Stimulated activated CD4-positive, alpha-beta T cell treated with anti-CD3 and anti-CD28 coated beads, Interleukin-2, amount 100 ng/mL, for 48 hours (primary cell): ENCODE measurements at regions not wholly inside any gene's neighbourhood (a gene's known extent, or its start where the extent isn't known, plus 50 kb on each side); places are given as distances from the start of the nearest gene placed in this dataset.
A peak's percentile ranks its signal among the peaks of the same experiment; 100 is the strongest.
"Not testable (repeated sequence)": the region's sequence is repeated elsewhere in the genome, so short reads cannot be mapped to it uniquely, and the experiment has no call there.

Source experiments
- DNase-seq, 2 donors: peaks; one replicate each; pipeline ENCODE4 v3.0.0-alpha.2; 2020

DNA sequence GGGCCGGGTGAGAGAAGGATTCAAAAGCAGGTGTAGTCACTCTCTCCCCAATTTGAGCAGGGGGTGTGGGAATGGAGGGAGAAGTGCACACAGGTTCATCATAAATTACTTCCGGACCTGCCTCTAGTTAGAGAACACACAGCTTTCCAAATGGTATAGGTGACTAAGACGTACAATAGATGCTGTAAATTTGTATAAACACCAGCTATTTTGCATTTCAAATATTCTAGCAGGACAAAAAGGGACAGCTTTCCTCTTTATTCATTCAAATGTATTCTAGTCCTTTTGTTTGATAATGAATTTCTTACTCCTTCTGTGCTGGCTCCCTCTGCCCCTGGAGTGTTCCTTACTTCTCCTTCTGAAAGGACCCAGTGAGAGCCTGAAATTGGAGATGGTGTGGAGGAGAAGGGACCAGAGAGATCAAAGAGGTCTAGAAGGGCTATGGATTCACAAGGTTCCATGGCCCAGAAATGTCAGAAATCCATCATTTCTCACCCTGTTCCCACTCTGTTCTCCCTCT lies 53.2 kb upstream of the SH3BP4 start:
- no peak for DNase-seq

DNA sequence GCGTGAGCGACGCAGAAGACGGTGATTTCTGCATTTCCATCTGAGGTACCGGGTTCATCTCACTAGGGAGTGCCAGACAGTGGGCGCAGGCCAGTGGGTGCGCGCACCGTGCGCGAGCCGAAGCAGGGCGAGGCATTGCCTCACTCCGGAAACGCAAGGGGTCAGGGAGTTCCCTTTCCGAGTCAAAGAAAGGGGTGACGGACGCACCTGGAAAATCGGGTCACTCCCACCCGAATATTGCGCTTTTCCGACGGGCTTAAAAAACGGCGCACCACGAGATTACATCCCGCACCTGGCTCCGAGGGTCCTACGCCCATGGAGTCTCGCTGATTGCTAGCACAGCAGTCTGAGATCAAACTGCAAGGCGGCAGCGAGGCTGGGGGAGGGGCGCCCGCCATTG lies 63.4 kb upstream of the SH3BP4 start:
- not testable (repeated sequence) for DNase-seq

DNA sequence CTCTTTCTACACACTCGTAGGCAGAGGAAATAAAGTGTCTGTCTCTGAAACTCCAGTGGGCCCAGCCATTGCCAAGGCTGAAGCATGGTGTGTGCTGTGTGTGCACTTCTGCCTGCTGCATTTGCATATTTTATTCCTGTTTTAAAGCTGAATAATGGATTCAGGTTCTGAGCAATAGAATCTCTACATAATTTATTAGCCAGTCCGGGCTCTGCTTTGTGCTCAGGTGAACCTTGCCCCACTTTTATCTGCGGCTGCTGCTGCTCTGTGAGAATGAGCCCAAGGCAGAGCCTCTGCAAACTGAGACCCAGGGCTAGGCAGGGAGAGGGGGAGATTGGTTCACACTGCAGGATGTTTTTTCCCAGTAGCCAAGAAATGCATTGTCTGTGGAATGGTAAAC lies 64.6 kb upstream of the SH3BP4 start:
- DNase-seq: no peak

DNA sequence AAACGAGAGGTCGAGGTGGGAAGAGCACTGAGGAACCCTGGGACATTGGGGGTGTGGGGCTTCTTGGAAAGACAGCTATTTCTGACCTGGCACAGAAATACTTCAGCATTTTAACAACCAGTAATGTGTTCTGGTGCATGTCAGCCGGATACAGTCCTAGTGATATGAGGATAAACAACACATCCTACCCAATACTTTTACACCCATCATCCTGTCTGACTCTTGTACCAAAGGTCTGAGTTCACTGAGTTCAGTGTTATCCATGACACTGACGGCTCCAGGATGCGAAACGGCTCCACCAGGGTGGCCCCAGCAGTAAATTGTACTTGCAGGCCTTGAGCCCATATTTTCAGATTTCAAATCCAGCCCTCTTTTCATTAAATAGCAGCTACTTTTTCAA lies 65.9 kb upstream of the SH3BP4 start:
- no peak for DNase-seq

DNA sequence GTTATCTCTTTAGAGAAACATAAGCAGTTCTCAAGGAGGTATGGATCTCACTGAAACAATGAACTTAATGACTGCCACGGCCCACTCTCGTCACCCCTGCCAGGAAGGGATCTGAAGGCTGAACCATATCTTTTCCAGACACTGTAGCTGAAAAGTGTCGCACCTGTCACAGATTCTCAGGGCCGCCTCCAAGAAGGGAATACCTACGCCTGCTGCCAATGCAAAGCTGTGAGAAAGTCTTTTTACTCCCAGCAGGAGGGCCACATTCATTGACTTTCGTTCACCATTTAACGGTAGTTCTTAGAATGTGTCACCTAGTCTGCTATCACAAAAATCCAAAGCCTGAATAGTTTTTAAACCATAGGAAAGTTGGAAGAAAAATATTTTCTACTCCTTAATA lies 66.7 kb upstream of the SH3BP4 start:
- DNase-seq: no peak

DNA sequence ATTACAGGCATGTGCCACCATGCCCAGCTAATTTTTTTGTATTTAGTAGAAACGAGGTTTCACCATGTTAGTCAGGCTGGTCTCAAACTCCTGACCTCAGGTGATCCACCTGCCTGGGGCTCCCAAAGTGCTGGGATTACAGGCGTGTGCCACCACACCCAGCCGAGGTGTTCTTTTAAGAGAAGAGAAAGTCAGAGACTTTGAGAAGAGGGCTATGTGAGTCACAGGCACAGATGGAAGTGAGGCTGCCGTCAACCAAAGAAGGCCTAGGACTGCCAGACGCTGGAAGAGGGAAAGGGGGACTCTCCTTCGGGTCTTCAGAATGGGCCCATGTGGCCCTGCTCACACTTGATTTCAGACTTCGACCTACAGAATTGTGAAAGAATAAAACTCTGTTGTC lies 67.2 kb upstream of the SH3BP4 start:
- no peak for DNase-seq

DNA sequence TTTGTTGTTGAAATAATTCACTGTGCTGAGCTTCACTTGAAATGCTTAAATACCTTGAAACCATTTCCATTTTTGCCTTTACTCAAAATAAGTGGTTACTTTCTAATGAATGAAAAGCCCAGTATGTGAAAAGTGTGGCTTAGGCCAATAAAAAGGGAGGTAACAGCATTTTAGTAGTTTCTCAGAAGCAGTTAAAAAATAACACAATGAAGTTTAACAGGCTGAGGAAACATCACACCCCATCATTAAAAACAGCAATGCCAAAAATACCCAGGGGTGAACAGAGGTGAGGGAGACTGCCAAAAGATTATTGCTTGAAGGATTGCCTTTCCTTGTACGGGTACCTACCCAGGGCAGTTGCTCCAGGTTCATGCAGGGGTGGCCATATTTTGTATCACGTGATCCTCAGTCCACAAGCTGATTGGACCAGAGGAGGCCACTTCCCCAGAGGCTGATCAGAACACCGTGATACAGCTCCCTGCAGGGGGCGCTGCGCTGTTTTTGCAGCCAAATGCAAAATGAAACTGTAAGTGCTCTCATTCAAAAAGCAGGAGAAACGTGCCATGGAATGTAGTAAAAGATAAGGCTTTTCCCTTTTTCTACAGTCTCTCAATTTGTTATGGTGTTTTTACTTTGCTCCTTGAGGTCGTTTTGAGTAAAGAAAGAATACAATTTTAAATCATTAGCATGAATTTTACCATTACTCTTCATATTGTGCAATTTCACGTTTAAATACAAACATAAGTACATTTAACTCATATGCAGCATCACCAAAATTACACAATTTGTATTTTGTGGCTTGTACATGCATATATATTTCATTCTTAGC lies 70.2 kb upstream of the SH3BP4 start:
- peak; percentile 48 to 57 for DNase-seq

DNA sequence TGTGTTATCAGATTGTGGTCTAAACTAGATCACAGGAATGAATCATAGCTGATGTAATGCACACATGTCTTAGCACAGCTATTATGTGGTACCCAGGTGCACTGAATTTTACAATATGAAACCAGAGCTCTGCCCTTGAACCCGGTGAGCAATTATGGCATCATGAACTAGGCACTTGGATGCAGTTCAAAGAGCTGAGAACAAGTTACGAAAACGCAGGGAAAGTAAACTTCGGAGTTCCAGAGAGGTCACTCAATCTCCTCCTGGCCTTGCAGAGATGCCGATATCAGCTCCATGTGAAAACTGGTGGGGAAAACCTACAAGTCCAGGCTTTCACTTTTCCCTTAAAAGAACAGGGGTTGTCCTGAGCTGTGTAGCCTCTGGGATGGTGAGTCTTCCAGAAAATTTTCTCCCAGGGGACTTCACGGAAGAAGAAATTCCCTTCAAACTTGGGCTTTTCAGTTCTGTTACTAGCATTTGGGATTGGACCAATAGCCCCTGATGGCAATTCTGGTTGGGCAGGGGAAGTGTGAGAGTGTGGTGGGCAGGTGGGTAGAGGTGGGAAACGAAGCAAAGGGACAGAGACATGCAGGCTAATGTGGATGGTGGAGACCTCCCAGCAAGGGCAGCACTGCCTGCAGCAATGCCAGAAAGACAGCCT lies 71.1 kb upstream of the SH3BP4 start:
- DNase-seq: no peak

DNA sequence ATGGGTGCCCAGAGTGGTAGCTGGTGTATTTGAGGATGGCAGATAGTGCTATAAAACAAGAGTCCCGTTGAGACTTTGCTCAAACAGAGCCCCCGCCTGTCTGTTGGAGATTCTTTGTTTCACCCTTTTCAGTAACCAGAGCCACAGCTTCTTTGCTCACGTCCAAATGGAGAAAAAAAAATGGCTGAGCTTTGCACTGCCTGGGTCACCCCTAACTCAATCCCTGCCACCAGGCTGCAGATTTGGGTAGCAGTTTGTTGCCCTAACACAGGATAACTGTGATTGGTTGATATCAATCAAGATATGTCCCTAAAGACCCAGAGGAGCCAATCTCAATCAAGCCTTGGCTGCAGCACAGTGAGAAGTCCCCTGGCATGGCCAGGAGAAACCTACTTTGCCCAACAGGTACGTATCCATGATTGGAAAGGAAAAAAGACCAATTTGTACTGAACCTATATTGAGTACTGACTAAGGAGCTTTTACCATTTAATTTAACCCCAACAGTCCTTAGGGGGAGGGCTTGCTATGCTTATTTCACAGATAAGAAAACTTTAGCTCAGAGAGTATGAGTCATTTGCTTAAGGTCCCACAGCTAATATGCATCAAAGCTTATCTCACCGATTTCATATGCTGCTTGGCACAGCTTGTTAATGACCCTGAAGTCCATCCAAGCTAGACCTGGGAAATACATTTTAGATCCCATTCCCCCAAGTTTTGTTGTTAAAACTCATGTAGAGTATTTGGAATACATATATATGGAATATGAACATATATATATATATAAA lies 72.0 kb upstream of the SH3BP4 start:
- no peak for DNase-seq

DNA sequence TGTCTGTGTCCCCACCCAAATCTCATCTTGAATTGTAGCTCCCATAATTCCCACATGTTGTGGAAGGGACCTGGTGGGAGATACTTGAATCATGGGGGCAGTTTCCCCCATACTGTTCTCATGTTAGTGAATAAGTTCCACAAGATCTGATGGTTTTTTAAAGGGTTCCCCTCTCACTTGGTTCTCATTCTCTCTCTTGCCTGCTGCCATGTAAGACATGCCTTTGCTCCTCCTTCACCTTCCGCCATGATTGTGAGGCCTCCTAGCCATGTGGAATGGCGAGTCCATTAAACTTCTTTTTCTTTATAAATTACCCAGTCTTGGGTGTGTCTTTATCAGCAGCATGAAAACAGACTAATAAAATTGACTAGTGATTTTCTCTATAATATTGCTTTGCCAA lies 75.2 kb upstream of the SH3BP4 start:
- not testable (repeated sequence) for DNase-seq

DNA sequence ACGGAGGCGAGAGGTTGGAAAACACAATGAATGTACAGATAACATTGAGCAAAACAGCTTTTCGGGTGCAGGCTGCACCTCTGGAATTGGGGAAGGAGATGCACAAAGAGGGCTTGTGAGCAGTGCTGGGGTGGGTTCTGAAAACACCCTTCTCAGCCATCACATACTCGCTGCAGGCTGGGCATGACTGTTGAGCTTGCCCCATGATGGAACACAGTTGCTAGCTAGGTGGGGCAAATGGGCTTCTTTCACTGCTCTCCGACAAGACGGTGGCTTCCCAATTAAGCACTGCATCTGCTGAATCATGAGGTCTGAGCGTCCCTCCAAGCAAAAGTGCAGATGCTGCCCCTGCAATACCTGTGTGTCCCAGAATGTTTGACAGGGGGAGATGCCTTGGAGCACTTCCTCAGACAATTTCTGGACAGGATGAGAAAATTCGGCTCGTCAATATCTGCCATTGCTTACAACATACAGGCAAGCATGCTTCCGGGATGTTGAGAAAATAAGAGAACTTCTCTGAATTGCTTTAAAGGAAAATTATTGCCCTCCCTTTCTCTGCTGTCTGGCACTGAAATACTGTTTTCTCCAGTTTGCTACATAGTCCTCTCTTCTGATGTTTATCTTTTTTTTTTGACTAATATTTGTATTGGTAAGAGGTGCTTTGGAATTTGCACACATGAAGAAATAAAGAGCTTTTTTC lies 77.3 kb upstream of the SH3BP4 start:
- no peak for DNase-seq

DNA sequence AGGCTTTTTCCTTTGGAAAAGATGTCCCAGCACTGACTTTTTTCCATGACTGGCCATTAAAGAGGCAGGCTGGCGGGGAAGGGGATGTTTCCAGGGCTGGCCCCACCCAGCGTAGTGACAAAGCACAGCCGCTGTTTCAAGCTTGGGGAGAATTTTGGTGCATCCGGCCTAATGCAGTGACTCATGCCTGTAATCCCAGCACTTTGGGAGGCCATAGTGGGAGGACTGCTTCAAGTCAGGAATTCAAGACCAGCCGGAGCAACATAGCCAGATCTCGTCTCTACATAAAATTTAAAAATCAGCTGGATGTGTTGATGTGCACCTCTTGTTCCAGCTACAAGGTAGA lies 78.0 kb upstream of the SH3BP4 start:
- no peak for DNase-seq

DNA sequence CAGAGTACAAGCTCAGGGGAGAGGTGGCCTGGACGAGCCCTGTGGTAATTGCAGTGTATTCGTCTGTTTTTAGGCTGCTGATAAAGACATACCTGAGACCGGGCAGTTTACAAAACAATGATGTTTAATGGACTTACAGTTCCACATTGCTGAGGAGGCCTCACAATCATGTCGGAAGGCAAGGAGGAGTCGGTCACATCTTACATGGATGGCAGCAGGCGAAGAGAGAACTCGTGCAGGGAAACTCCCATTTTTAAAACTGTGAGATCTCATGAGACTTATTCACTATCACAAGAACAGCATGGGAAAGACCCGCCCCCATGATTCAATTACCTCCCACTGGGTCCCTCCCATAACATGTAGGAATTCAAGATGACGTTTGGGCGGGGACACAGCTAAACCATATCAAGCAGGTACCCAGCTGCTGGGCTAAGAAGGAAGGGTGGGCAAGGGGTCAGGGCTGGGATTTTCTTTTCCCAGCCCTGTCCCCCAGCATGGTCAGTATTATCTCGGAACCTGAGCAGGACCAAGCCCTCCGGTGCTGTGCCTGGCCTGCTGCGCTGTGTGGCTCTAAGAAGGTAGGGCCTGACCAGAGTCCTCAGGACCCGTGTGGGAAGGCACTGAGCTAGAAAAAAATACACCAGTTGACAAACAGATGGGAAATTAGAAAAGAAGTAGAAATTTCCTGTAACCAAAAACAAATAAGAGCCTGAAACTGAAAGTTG lies 78.6 kb upstream of the SH3BP4 start:
- no peak for DNase-seq

DNA sequence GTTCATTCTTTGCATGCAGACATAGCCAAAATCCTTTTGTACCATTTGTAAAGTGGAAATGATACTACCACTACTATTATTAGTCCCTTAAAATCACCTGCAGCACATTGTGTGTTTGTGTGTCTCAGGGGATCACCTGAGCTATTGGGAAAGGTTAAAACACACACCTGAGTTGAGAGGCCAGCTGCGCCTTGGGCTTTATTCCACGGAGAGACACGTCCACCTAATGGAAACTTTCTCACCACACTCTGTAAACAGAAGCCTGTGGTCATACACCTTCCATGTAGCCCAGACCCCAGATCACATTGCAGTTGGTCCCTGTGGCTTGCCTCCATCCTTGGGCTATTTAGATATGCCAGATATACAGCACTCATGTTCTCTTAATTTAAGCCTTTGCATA lies 81.8 kb upstream of the SH3BP4 start:
- DNase-seq: no peak

DNA sequence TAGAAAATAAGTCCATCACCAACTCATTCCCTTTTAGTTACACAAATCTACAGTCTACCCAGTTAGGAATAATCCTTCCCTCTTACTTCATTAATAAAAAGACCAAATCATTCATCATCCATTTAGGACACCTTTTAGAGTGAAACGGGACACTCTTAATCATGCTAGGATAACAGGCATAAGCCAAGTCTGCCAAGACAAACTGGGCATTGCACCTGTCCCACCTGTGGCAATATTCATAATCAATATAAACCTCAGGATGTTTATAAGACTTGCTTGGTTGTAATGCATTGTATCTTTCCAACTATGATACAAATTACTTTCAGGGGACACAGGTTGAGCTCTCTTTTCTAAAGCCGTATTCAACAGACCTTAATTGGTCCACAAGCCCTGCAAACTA lies 82.7 kb upstream of the SH3BP4 start:
- DNase-seq: no peak

DNA sequence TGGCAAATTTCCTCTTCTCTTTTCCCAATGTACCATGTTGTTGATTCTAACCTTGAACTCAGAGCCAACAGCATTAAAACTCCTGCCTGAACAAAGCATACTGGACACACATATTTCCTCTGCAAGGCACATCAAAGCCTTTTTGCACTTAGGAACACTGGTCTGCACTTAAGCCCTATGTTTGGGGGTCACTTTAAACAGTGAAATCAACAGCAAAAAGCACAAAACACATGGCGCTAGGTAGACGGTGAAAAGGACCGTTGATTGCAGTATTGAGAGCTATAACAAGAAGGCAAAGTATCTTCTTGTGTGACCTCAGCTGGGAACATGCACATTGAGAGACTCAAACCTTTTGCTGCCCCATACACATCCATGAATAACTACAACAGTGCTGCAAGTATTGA lies 83.9 kb upstream of the SH3BP4 start:
- no peak for DNase-seq

DNA sequence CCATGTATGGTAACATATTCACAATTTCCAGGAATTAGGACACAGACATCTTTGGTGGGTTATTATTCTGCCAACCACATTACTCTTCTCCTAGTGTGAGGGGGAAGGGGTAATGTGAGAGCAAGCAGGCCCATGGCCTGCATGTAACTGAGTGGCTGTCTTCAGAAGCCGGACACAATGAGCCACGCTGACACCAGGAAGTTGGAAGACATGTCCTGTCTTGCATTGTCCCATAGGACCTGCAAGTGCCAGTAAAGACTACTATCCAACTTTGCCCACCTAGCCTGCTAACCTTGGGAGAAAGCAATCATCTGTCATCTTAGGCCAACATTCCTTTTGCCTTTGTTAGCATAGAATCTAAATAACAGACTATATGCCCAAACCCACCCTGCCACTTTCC lies 86.2 kb upstream of the SH3BP4 start:
- DNase-seq: no peak

DNA sequence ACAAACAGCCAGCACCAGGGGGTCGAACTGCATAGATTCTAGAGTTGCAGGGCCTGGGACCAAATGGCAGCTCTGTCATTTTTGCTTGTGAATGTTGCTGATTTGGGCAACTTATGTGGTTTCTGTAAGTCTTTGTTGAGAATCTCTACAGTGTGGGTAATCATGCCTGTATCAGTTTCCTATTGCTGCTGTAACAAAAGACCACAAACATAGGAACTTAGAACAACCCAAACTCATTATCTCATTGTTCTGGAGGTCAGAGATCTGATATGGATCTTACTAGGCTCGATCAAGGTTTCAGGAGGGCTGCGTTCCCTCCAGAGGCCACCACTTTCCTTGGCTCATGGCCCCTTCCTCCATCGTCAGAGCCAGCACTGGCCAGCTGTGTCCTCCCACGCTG lies 86.8 kb upstream of the SH3BP4 start:
- DNase-seq: no peak

DNA sequence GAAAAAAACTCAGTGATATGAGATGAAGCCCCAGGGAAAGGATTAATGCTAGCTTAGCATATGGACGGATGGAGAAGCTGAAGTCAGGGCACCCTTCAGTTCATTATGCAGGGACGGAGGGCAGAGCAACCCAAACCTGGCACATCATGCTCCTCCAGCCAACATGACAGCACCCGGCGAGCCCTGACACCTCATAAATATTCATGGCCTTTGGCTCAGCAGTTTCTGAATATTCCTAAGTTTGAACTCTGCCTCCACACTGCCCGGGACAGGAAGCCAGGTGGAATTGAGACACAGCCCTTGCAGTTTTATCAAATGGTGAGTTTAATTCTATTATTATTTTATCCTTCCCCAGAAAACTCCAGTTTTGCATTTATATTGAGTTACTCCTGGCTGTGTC lies 87.3 kb upstream of the SH3BP4 start:
- DNase-seq: no peak

DNA sequence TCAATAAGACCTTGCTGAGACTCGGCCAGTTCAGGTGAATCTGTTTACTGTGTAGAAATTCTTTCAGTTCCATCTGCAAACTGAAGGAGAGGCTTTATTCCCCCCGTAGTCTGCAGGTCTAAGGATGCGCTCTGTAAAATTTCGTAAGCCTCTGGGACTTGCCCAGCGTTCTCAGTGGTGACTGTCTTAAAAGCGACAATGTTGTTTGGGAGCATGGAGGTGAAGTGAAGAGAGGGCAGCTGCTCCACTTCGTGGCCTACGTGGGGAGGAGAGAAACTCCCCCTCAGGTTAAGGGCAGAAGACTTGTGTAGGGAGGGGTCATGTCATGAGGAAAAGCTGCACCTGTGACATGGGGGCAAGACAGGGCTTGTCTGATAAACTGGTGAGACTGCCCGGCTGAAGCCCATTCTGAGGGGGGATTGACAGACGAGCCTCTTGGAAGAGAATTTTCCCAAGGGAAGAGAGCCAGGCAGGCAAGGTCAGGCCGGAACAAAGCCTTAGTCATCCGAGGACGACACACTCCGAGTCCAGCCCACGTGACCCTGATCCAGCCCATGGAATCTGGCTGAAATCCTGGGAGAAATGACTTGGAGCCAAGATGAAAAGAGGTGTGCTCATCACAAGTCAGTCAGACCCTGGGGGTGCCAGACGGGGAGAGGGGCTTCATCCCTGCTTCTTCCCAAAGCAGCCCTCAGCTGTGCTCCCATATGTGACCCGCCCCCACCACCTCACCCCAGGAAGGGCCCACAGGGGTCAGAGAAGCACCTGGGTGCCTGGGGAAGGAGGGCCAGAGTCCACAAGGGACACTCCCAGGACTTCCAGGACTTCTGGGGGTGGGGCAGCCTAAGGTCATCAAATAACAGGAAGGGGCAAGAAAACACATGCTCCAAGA lies 88.5 kb upstream of the SH3BP4 start:
- no peak for DNase-seq
